ENCODE measurements at regions not wholly inside any gene's neighbourhood (a gene's known extent, or its start where the extent isn't known, plus 50 kb on each side); places are given as distances from the start of the nearest gene placed in this dataset.

DNA sequence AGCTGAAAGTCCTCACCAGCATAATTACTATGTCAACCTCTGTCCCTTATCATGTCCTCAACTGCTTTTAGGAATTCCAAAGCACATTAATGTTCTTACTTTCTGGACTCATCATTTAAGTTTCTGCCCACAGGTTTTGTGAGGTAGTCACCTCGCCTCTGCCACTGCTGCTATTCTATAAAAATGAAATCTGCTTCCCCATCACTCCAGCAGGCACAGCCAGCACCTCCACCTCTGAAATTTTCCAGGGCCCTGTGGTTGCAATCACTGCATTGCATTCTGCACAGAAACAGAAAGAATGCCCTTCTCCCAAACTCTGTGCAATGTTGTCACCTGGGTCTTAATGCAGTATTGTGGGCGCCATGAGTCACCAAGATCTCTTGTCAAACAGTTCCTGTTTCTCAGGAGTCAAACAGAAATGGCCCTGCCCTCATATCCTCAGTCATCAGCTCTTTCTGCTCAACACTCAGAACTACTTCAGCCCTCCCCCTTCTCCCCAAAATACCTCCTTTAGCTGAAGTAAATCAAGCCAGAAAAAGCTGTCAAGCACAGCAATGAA is 529.2 kb upstream of the NBEA start:
- TF ChIP-seq PRDM1 (tag by site-specific recombination; IDR thresholded peaks at IDR 0.05), result no peak
- TF ChIP-seq, protein P1, sequence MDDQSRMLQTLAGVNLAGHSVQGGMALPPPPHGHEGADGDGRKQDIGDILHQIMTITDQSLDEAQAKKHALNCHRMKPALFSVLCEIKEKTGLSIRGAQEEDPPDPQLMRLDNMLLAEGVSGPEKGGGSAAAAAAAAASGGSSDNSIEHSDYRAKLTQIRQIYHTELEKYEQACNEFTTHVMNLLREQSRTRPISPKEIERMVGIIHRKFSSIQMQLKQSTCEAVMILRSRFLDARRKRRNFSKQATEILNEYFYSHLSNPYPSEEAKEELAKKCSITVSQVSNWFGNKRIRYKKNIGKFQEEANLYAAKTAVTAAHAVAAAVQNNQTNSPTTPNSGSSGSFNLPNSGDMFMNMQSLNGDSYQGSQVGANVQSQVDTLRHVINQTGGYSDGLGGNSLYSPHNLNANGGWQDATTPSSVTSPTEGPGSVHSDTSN (CRISPR knock-in tag; IDR thresholded peaks at IDR 0.05), result no peak
- TF ChIP-seq CTCF (tag by site-specific recombination; IDR thresholded peaks at IDR 0.05), result no peak
- TF ChIP-seq ZNF416 (tag by site-specific recombination; IDR thresholded peaks at IDR 0.05), result no peak
- no peak for TF ChIP-seq ZBTB10 (tag by site-specific recombination; IDR thresholded peaks at IDR 0.05)
- TF ChIP-seq ZFP37 (tag by site-specific recombination; IDR thresholded peaks at IDR 0.05), result no peak
